Upper lobe of left lung (tissue), 4 donors: ENCODE measurements at regions not wholly inside any gene's neighbourhood (a gene's known extent, or its start where the extent isn't known, plus 50 kb on each side); places are given as distances from the start of the nearest gene placed in this dataset.

Experiments used
- POLR2A ChIP-seq, 4 donors: fragments of 450-650 bp; IDR thresholded peaks; one replicate each; pipeline ENCODE4 v1.5.1; 2016 to 2017; ENCODE audit warnings: antibody characterized with exemption in 4 of 4, mild to moderate bottlenecking in 2 of 4
- POLR2AphosphoS5 ChIP-seq, 2 donors: sonication (generic); formaldehyde crosslinking; IDR thresholded peaks; one replicate each; pipeline ENCODE4 v1.5.1; 2017; ENCODE audit warnings: antibody characterized with exemption in 2 of 2

GRCh38 chr2:136433261-136433660 lies 315.3 kb upstream of the CXCR4 start:
- TF ChIP-seq POLR2A (IDR thresholded peaks at IDR 0.05): no peak
- no peak for TF ChIP-seq POLR2AphosphoS5 (IDR thresholded peaks at IDR 0.05)
